DOHH2 (cell line): ENCODE measurements at regions not wholly inside any gene's neighbourhood (a gene's known extent, or its start where the extent isn't known, plus 50 kb on each side); places are given as distances from the start of the nearest gene placed in this dataset.

Source experiments
- EZH2phosphoT487 ChIP-seq: fragments of 200-600 bp; sonication (generic); IDR thresholded peaks from 2 replicates; pipeline ENCODE4 v1.6.1; 2017; ENCODE audit warnings: borderline replicate concordance, mild to moderate bottlenecking, antibody characterized with exemption, low read length, moderate library complexity, mixed read lengths
- TF ChIP-seq, protein P1 (sequence below): fragments of 200-600 bp; sonication (generic); IDR thresholded peaks from one replicate; pipeline ENCODE4 v1.5.1; 2014; ENCODE audit warnings: antibody characterized with exemption, mild to moderate bottlenecking, low read depth, low read length; ENCODE audit not compliant: poor library complexity, severe bottlenecking

DNA sequence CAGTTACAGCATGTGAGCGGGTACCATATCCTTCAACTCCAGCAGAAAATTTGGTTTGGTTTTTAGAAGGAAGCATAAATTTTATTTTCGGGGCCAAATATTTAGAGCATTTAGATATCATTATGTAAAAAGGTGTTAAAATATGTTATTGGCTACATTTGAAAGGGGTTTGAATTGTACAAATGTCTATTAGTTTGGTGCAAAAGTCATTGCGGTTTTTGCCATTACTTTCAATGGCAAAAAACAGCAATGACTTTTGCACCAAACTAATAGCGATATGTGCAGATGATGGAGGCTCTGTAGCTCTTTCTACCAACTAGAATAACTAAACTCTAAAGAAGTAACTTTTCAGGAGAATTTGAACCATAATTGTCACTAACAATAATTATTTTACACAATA, 1666.2 kb upstream of the SLC39A10 start:
- TF ChIP-seq, protein P1, sequence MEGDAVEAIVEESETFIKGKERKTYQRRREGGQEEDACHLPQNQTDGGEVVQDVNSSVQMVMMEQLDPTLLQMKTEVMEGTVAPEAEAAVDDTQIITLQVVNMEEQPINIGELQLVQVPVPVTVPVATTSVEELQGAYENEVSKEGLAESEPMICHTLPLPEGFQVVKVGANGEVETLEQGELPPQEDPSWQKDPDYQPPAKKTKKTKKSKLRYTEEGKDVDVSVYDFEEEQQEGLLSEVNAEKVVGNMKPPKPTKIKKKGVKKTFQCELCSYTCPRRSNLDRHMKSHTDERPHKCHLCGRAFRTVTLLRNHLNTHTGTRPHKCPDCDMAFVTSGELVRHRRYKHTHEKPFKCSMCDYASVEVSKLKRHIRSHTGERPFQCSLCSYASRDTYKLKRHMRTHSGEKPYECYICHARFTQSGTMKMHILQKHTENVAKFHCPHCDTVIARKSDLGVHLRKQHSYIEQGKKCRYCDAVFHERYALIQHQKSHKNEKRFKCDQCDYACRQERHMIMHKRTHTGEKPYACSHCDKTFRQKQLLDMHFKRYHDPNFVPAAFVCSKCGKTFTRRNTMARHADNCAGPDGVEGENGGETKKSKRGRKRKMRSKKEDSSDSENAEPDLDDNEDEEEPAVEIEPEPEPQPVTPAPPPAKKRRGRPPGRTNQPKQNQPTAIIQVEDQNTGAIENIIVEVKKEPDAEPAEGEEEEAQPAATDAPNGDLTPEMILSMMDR: no peak
- no peak for TF ChIP-seq EZH2phosphoT487
